ENCODE measurements at regions not wholly inside any gene's neighbourhood (a gene's known extent, or its start where the extent isn't known, plus 50 kb on each side); places are given as distances from the start of the nearest gene placed in this dataset.
A peak's percentile ranks its signal among the peaks of the same experiment; 100 is the strongest.
"Not testable (repeated sequence)": the region's sequence is repeated elsewhere in the genome, so short reads cannot be mapped to it uniquely, and the experiment has no call there.

- no peaks in the 10 kb centered on the region for H3K36me3 Mint-ChIP-seq
- no peak overlapping the region for H3K4me3 Mint-ChIP-seq
- no peaks in the 10 kb centered on the region for H3K4me1 Mint-ChIP-seq
- ATAC-seq, result no peak
- no peak overlapping the region for H3K27ac Mint-ChIP-seq
- no peaks in the 10 kb centered on the region for H3K9me3 Mint-ChIP-seq
- peaks cover 37% of the 10 kb centered on the region for H3K27me3 Mint-ChIP-seq
Observed at GRCh38 chr11:134853992-134854991, 442.2 kb upstream of the B3GAT1 start.

GRCh38 chr11:134851503-134852224, 439.6 kb upstream of the B3GAT1 start:
- not testable (repeated sequence) for H3K9me3 Mint-ChIP-seq, H3K36me3 Mint-ChIP-seq, H3K4me1 Mint-ChIP-seq, H3K27ac Mint-ChIP-seq, H3K4me3 Mint-ChIP-seq, ATAC-seq
- H3K27me3 Mint-ChIP-seq, result peaks cover 36% of the 10 kb centered on the region

GRCh38 chr11:134850566-134850965, 438.5 kb upstream of the B3GAT1 start:
- Mint-ChIP-seq H3K4me3 (no peak overlapping the region), H3K27ac (no peak overlapping the region), H3K9me3 (no peaks in the 10 kb centered on the region), H3K27me3 (peaks cover 32% of the 10 kb centered on the region), H3K4me1 (no peaks in the 10 kb centered on the region), H3K36me3 (no peaks in the 10 kb centered on the region)
- no peak for ATAC-seq

GRCh38 chr11:134849833-134850232, 437.8 kb upstream of the B3GAT1 start:
- no peak for ATAC-seq

GRCh38 chr11:134847083-134847715, 435.2 kb upstream of the B3GAT1 start:
- H3K36me3 Mint-ChIP-seq, result no peaks in the 10 kb centered on the region
- H3K4me1 Mint-ChIP-seq, result no peaks in the 10 kb centered on the region
- H3K27ac Mint-ChIP-seq, result no peak overlapping the region
- H3K4me3 Mint-ChIP-seq, result no peak overlapping the region
- H3K27me3 Mint-ChIP-seq, result peaks cover 30% of the 10 kb centered on the region
- no peaks in the 10 kb centered on the region for H3K9me3 Mint-ChIP-seq
- ATAC-seq, result no peak

More at GRCh38 chr11:134849833-134850232, 437.8 kb upstream of the B3GAT1 start:
- Mint-ChIP-seq H3K27me3 (peaks cover 38% of the 10 kb centered on the region), H3K36me3 (no peaks in the 10 kb centered on the region), H3K27ac (no peak overlapping the region), H3K4me3 (no peak overlapping the region), H3K9me3 (no peaks in the 10 kb centered on the region), H3K4me1 (no peaks in the 10 kb centered on the region)

- H3K4me3 Mint-ChIP-seq, result no peak overlapping the region
- H3K4me1 Mint-ChIP-seq, result no peaks in the 10 kb centered on the region
- H3K27me3 Mint-ChIP-seq, result peaks cover 36% of the 10 kb centered on the region
- H3K9me3 Mint-ChIP-seq, result no peaks in the 10 kb centered on the region
- peak; percentile 34 for ATAC-seq
- no peaks in the 10 kb centered on the region for H3K36me3 Mint-ChIP-seq
- H3K27ac Mint-ChIP-seq, result no peak overlapping the region
Observed at GRCh38 chr11:134846328-134847082, 434.5 kb upstream of the B3GAT1 start.

GRCh38 chr11:134845474-134846327, 433.7 kb upstream of the B3GAT1 start:
- Mint-ChIP-seq H3K27ac (no peak overlapping the region), H3K4me3 (no peak overlapping the region), H3K27me3 (peaks cover 43% of the 10 kb centered on the region), H3K4me1 (no peaks in the 10 kb centered on the region), H3K9me3 (no peaks in the 10 kb centered on the region), H3K36me3 (no peaks in the 10 kb centered on the region)
- ATAC-seq, result no peak

GRCh38 chr11:134844838-134845237, 432.8 kb upstream of the B3GAT1 start:
- Mint-ChIP-seq H3K36me3 (no peaks in the 10 kb centered on the region), H3K4me3 (no peak overlapping the region), H3K27ac (no peak overlapping the region), H3K27me3 (peaks cover 52% of the 10 kb centered on the region), H3K4me1 (no peaks in the 10 kb centered on the region), H3K9me3 (no peaks in the 10 kb centered on the region)
- ATAC-seq, result no peak

- ATAC-seq, result no peak
- H3K27me3 Mint-ChIP-seq, result peaks cover 53% of the 10 kb centered on the region
- H3K4me3 Mint-ChIP-seq, result no peak overlapping the region
- H3K27ac Mint-ChIP-seq, result no peak overlapping the region
- no peaks in the 10 kb centered on the region for H3K9me3 Mint-ChIP-seq
- no peaks in the 10 kb centered on the region for H3K36me3 Mint-ChIP-seq
- H3K4me1 Mint-ChIP-seq, result no peaks in the 10 kb centered on the region
Observed at GRCh38 chr11:134843735-134844134, 431.7 kb upstream of the B3GAT1 start.

- Mint-ChIP-seq H3K9me3 (no peaks in the 10 kb centered on the region), H3K36me3 (no peaks in the 10 kb centered on the region), H3K4me1 (no peaks in the 10 kb centered on the region), H3K4me3 (no peak overlapping the region), H3K27ac (no peak overlapping the region), H3K27me3 (peaks cover 53% of the 10 kb centered on the region)
- ATAC-seq, result no peak
Observed at GRCh38 chr11:134843020-134843419, 431.0 kb upstream of the B3GAT1 start.

GRCh38 chr11:134841972-134842371, 429.9 kb upstream of the B3GAT1 start:
- no peaks in the 10 kb centered on the region for H3K36me3 Mint-ChIP-seq
- peaks cover 53% of the 10 kb centered on the region for H3K27me3 Mint-ChIP-seq
- ATAC-seq, result no peak
- H3K9me3 Mint-ChIP-seq, result no peaks in the 10 kb centered on the region
- no peaks in the 10 kb centered on the region for H3K4me1 Mint-ChIP-seq
- H3K27ac Mint-ChIP-seq, result no peak overlapping the region
- no peak overlapping the region for H3K4me3 Mint-ChIP-seq

GRCh38 chr11:134841411-134841810, 429.4 kb upstream of the B3GAT1 start:
- Mint-ChIP-seq H3K27me3 (peaks cover 53% of the 10 kb centered on the region), H3K27ac (no peak overlapping the region), H3K4me3 (no peak overlapping the region), H3K9me3 (no peaks in the 10 kb centered on the region), H3K4me1 (no peaks in the 10 kb centered on the region), H3K36me3 (no peaks in the 10 kb centered on the region)
- no peak for ATAC-seq

- Mint-ChIP-seq H3K9me3 (no peaks in the 10 kb centered on the region), H3K27me3 (peaks cover 50% of the 10 kb centered on the region), H3K4me3 (no peak overlapping the region), H3K4me1 (no peaks in the 10 kb centered on the region), H3K27ac (no peak overlapping the region), H3K36me3 (no peaks in the 10 kb centered on the region)
- no peak for ATAC-seq
Observed at GRCh38 chr11:134840945-134841344, 428.9 kb upstream of the B3GAT1 start.

GRCh38 chr11:134840165-134840564, 428.1 kb upstream of the B3GAT1 start:
- ATAC-seq, H3K4me3 Mint-ChIP-seq, H3K36me3 Mint-ChIP-seq, H3K9me3 Mint-ChIP-seq, H3K27ac Mint-ChIP-seq, H3K4me1 Mint-ChIP-seq: not testable (repeated sequence)
- peaks cover 43% of the 10 kb centered on the region for H3K27me3 Mint-ChIP-seq

Data from stimulated activated memory B cell treated with anti-CD40 and anti-IgM and Interleukin-4, amounts not matched to agents 10 μg/mL and 1 μg/mL and 100 μg/mL, for 72 hours (primary cell).